Mesenchymal stem cell (in vitro differentiated cells and primary cell): ENCODE measurements at regions not wholly inside any gene's neighbourhood (a gene's known extent, or its start where the extent isn't known, plus 50 kb on each side); places are given as distances from the start of the nearest gene placed in this dataset.
"Not testable (repeated sequence)": the region's sequence is repeated elsewhere in the genome, so short reads cannot be mapped to it uniquely, and the experiment has no call there.

ENCODE experiments used
- DNase-seq: peaks from one replicate; pipeline ENCODE4 v3.0.0-alpha.2; 2013
- H2AFZ ChIP-seq: one replicate; pipeline ENCODE4 v1.6.1; 2013; ENCODE audit warnings: low read depth, mild to moderate bottlenecking, control low read depth, inconsistent platforms, low read length, moderate library complexity
- H2AK5ac ChIP-seq: 2 replicates; pipeline ENCODE4 v1.6.1; 2013; ENCODE audit warnings: low read length, moderate library complexity, mild to moderate bottlenecking, inconsistent platforms; ENCODE audit not compliant: severe bottlenecking
- H2BK120ac ChIP-seq: one replicate; pipeline ENCODE4 v1.6.1; 2013; ENCODE audit warnings: low read depth, mild to moderate bottlenecking, inconsistent platforms, low read length, moderate library complexity
- H2BK12ac ChIP-seq, 2 experiments: one replicate each; pipeline ENCODE4 v1.6.1; 2013; ENCODE audit warnings: inconsistent platforms in 2 of 2, low read length in 2 of 2, mild to moderate bottlenecking in 2 of 2, moderate library complexity in 2 of 2, control low read depth in 1 of 2
- H2BK15ac ChIP-seq: one replicate; pipeline ENCODE4 v1.6.1; 2013; ENCODE audit warnings: mild to moderate bottlenecking, low read depth, inconsistent platforms; ENCODE audit not compliant: poor library complexity, severe bottlenecking
- H2BK5ac ChIP-seq: 2 replicates; pipeline ENCODE4 v1.6.1; 2013; ENCODE audit warnings: low read depth, mild to moderate bottlenecking, low read length, control low read depth, inconsistent platforms; ENCODE audit not compliant: poor library complexity, severe bottlenecking
- H3K14ac ChIP-seq, 2 experiments: one replicate each; pipeline ENCODE4 v1.6.1; 2013; ENCODE audit warnings: inconsistent platforms in 2 of 2, low read length in 2 of 2, control low read depth in 1 of 2, mild to moderate bottlenecking in 1 of 2, moderate library complexity in 1 of 2
- H3K18ac ChIP-seq, 2 experiments: one replicate each; pipeline ENCODE4 v1.6.1; 2013; ENCODE audit warnings: inconsistent platforms in 2 of 2, low read length in 2 of 2, control low read depth in 1 of 2, low read depth in 1 of 2, mild to moderate bottlenecking in 1 of 2
- H3K23ac ChIP-seq, 2 experiments: one replicate each; pipeline ENCODE4 v1.6.1; 2013; ENCODE audit warnings: inconsistent platforms in 2 of 2, low read length in 2 of 2, mild to moderate bottlenecking in 2 of 2, moderate library complexity in 2 of 2, control low read depth in 1 of 2
- H3K27ac ChIP-seq: 2 replicates; pipeline ENCODE4 v1.5.1; 2013; ENCODE audit warnings: mild to moderate bottlenecking, moderate library complexity, low read length, control low read depth, inconsistent platforms; ENCODE audit not compliant: poor library complexity, severe bottlenecking
- H3K27me3 ChIP-seq, 2 experiments: 2 replicates each; pipeline versions ENCODE4 v1.6.1 to v1.7.0; 2013; ENCODE audit warnings: low read length in 2 of 2, mild to moderate bottlenecking in 2 of 2, moderate library complexity in 2 of 2, control low read depth in 1 of 2, inconsistent platforms in 1 of 2; ENCODE audit not compliant: control insufficient read depth in 1 of 2, insufficient read depth in 1 of 2
- H3K36me3 ChIP-seq, 2 experiments: 2 replicates each; pipeline versions ENCODE4 v1.6.1 to v1.7.0; 2013; ENCODE audit warnings: low read length in 2 of 2, control low read depth in 1 of 2, inconsistent platforms in 1 of 2, low read depth in 1 of 2, mild to moderate bottlenecking in 1 of 2; ENCODE audit not compliant: insufficient read depth in 2 of 2, control insufficient read depth in 1 of 2
- H3K4ac ChIP-seq, 2 experiments: one replicate each; pipeline ENCODE4 v1.6.1; 2013; ENCODE audit warnings: inconsistent platforms in 2 of 2, low read length in 2 of 2, mild to moderate bottlenecking in 2 of 2, moderate library complexity in 2 of 2, control low read depth in 1 of 2, low read depth in 1 of 2
- H3K4me1 ChIP-seq: 2 replicates; pipeline ENCODE4 v1.6.1; 2013; ENCODE audit warnings: low read depth, low read length, control low read depth; ENCODE audit not compliant: control insufficient read depth, insufficient read depth
- H3K4me2 ChIP-seq: 2 replicates; pipeline ENCODE4 v1.6.1; 2013; ENCODE audit warnings: low read length, mild to moderate bottlenecking, inconsistent platforms; ENCODE audit not compliant: poor library complexity, severe bottlenecking
- H3K4me3 ChIP-seq, 2 experiments: 2 replicates each; pipeline versions ENCODE4 v1.5.1 to v1.7.0; 2013; ENCODE audit warnings: low read length in 2 of 2, mild to moderate bottlenecking in 2 of 2, control low read depth in 1 of 2, low read depth in 1 of 2; ENCODE audit not compliant: insufficient read depth in 1 of 2
- H3K79me1 ChIP-seq: replicated peaks from 2 replicates; pipeline ENCODE4 v1.6.1; 2013; ENCODE audit warnings: mild to moderate bottlenecking, control low read depth, low read length, inconsistent platforms; ENCODE audit not compliant: poor library complexity, severe bottlenecking
- H3K9ac ChIP-seq: 2 replicates; pipeline ENCODE4 v1.7.0; 2013; ENCODE audit warnings: mild to moderate bottlenecking, low read length, moderate library complexity
- H3K9me3 ChIP-seq: 2 replicates; pipeline ENCODE4 v1.7.0; 2013; ENCODE audit warnings: mild to moderate bottlenecking, low read length; ENCODE audit not compliant: control insufficient read depth
- H4K8ac ChIP-seq: one replicate; pipeline ENCODE4 v1.6.1; 2013; ENCODE audit warnings: inconsistent platforms, mild to moderate bottlenecking, low read length, moderate library complexity
- H4K91ac ChIP-seq: one replicate; pipeline ENCODE4 v1.6.1; 2013; ENCODE audit warnings: mild to moderate bottlenecking, low read length, inconsistent platforms
- WGBS: methylation state at CpG from one replicate; pipeline ENCODE4 v1.1.7; 2013; ENCODE audit warnings: mixed read lengths; 5-methylcytosine and 5-hydroxymethylcytosine counted together

- Histone ChIP-seq H2AFZ (no peak overlapping the region), H3K23ac (no peak overlapping the region), H2BK120ac (no peak overlapping the region), H3K27ac (no peak overlapping the region), H2BK5ac (no peak overlapping the region), H3K14ac (no peak overlapping the region), H3K4ac (no peak overlapping the region), H2AK5ac (no peak overlapping the region), H3K9me3 (peaks cover 8% of the 10 kb centered on the region), H3K79me1 (no peaks in the 10 kb centered on the region), H3K4me2 (no peak overlapping the region), H3K36me3 (no peaks in the 10 kb centered on the region), H3K27me3 (peaks cover 0 to 34% of the 10 kb centered on the region in 2 experiments), H4K91ac (no peak overlapping the region), H4K8ac (no peak overlapping the region), H3K4me1 (no peaks in the 10 kb centered on the region), H2BK12ac (no peak overlapping the region), H3K9ac (no peak overlapping the region), H3K4me3 (no peak overlapping the region), H3K18ac (no peak overlapping the region), H2BK15ac (no peak overlapping the region)
- DNase-seq, result no peak
- WGBS, result 80% methylated on average over 19 of the region's 22 CpGs
These were observed 53.4 kb downstream of the RBFOX3 start for GRCh38 chr17:79557276-79558090.

GRCh38 chr17:79556271-79556670 is 54.6 kb downstream of the RBFOX3 start:
- Histone ChIP-seq H2BK12ac (no peak overlapping the region), H3K4ac (no peak overlapping the region), H3K4me2 (no peak overlapping the region), H3K4me1 (no peaks in the 10 kb centered on the region), H3K23ac (no peak overlapping the region), H3K27me3 (peaks cover 0 to 24% of the 10 kb centered on the region in 2 experiments), H3K9me3 (peaks cover 11% of the 10 kb centered on the region), H2AK5ac (no peak overlapping the region), H2BK15ac (no peak overlapping the region), H4K91ac (no peak overlapping the region), H2AFZ (no peak overlapping the region), H2BK5ac (no peak overlapping the region), H3K14ac (no peak overlapping the region), H3K9ac (no peak overlapping the region), H3K4me3 (no peak overlapping the region), H3K18ac (no peak overlapping the region), H2BK120ac (no peak overlapping the region), H3K27ac (no peak overlapping the region), H3K36me3 (no peaks in the 10 kb centered on the region), H4K8ac (no peak overlapping the region), H3K79me1 (no peaks in the 10 kb centered on the region)
- 79% methylated on average over 7 of the region's 9 CpGs for WGBS
- no peak for DNase-seq

- no peak overlapping the region for H4K8ac ChIP-seq
- peaks cover 0 to 17% of the 10 kb centered on the region in 2 experiments for H3K27me3 ChIP-seq
- no peaks in the 10 kb centered on the region for H3K36me3 ChIP-seq
- no peak overlapping the region for H3K4me2 ChIP-seq
- no peak overlapping the region for H2BK5ac ChIP-seq
- WGBS, result 94% methylated on average over 3 of the region's 5 CpGs
- H2AFZ ChIP-seq, result no peak overlapping the region
- H2BK15ac ChIP-seq, result no peak overlapping the region
- H3K4ac ChIP-seq, result no peak overlapping the region
- H3K14ac ChIP-seq, result no peak overlapping the region
- H3K9ac ChIP-seq, result no peak overlapping the region
- H3K27ac ChIP-seq, result no peak overlapping the region
- H3K18ac ChIP-seq, result no peak overlapping the region
- no peak overlapping the region for H2BK120ac ChIP-seq
- no peaks in the 10 kb centered on the region for H3K79me1 ChIP-seq
- no peak overlapping the region for H3K4me3 ChIP-seq
- H3K4me1 ChIP-seq, result no peaks in the 10 kb centered on the region
- H4K91ac ChIP-seq, result no peak overlapping the region
- no peak overlapping the region for H2BK12ac ChIP-seq
- no peak overlapping the region for H3K23ac ChIP-seq
- H2AK5ac ChIP-seq, result no peak overlapping the region
- DNase-seq, result no peak
- H3K9me3 ChIP-seq, result peaks cover 11% of the 10 kb centered on the region
These were observed 55.3 kb downstream of the RBFOX3 start for GRCh38 chr17:79555543-79555942.

GRCh38 chr17:79554346-79554745 is 56.5 kb downstream of the RBFOX3 start:
- not testable (repeated sequence) for H3K14ac ChIP-seq, H3K9ac ChIP-seq, H2BK5ac ChIP-seq, H2AFZ ChIP-seq, H2BK15ac ChIP-seq, H3K4me2 ChIP-seq, H3K79me1 ChIP-seq, H4K91ac ChIP-seq, H3K18ac ChIP-seq, H2BK12ac ChIP-seq, DNase-seq, H2BK120ac ChIP-seq, H3K4me3 ChIP-seq, H3K27ac ChIP-seq, H2AK5ac ChIP-seq, H4K8ac ChIP-seq, H3K4me1 ChIP-seq, H3K36me3 ChIP-seq, H3K4ac ChIP-seq, H3K23ac ChIP-seq
- H3K9me3 ChIP-seq, result peaks cover 11% of the 10 kb centered on the region
- 83% methylated on average over 4 of the region's 5 CpGs for WGBS
- H3K27me3 ChIP-seq, result peaks cover 0 to 15% of the 10 kb centered on the region in 2 experiments
